ENCODE measurements at regions not wholly inside any gene's neighbourhood (a gene's known extent, or its start where the extent isn't known, plus 50 kb on each side); places are given as distances from the start of the nearest gene placed in this dataset.

- no peak for TF ChIP-seq CTCF (IDR thresholded peaks at IDR 0.05; ENCODE audit: insufficient read depth, low read depth, low read length)
- no peak for TF ChIP-seq EZH2 (IDR thresholded peaks at IDR 0.05; ENCODE audit: insufficient read depth, low read length)
Measured at GRCh38 chr12:84043355-84043754, 869.2 kb downstream of the SLC6A15 start.

All from astrocyte (in vitro differentiated cells and primary cell).